ENCODE measurements at regions not wholly inside any gene's neighbourhood (a gene's known extent, or its start where the extent isn't known, plus 50 kb on each side); places are given as distances from the start of the nearest gene placed in this dataset.

GRCh38 chr11:116379185-116379828 lies 393.5 kb downstream of the BUD13 start:
- no peak for DNase-seq (ENCODE audit: low read depth)
- H3K4me3 ChIP-seq (ENCODE audit: low read length), result no peak overlapping the region
- TF ChIP-seq, protein P1, sequence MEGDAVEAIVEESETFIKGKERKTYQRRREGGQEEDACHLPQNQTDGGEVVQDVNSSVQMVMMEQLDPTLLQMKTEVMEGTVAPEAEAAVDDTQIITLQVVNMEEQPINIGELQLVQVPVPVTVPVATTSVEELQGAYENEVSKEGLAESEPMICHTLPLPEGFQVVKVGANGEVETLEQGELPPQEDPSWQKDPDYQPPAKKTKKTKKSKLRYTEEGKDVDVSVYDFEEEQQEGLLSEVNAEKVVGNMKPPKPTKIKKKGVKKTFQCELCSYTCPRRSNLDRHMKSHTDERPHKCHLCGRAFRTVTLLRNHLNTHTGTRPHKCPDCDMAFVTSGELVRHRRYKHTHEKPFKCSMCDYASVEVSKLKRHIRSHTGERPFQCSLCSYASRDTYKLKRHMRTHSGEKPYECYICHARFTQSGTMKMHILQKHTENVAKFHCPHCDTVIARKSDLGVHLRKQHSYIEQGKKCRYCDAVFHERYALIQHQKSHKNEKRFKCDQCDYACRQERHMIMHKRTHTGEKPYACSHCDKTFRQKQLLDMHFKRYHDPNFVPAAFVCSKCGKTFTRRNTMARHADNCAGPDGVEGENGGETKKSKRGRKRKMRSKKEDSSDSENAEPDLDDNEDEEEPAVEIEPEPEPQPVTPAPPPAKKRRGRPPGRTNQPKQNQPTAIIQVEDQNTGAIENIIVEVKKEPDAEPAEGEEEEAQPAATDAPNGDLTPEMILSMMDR (conservative IDR thresholded peaks at IDR 0.05; ENCODE audit: low read depth, low read length), result no peak

GRCh38 chr11:116376547-116376946 lies 396.2 kb downstream of the BUD13 start:
- TF ChIP-seq, protein P1 (conservative IDR thresholded peaks at IDR 0.05; ENCODE audit: low read depth, low read length), result no peak
- DNase-seq (ENCODE audit: low read depth), result no peak
- no peak overlapping the region for H3K4me3 ChIP-seq (ENCODE audit: low read length)

DNA sequence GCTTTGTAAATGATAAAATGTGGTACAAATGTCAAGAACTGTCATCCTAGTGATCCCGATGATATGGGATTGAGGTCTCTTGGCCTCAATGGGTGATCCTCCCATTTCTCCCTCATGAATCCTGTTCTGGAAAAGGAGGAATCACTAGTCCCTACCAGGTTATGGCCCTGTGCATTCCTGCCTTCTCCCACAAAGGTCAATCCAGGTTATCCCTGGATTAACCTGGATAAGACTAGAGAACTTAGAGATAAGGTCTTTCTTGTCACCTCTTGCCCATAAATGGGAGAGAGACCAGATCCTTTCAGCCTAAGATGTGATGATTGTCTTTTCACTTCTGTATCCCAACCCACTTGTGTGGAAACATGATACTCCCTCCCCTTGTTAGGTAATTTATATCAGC lies 396.7 kb downstream of the BUD13 start:
- H3K4me3 ChIP-seq (ENCODE audit: low read length), result no peak overlapping the region
- no peak for DNase-seq (ENCODE audit: low read depth)
- TF ChIP-seq, protein P1 (conservative IDR thresholded peaks at IDR 0.05; ENCODE audit: low read depth, low read length), result no peak

- no peak for DNase-seq (ENCODE audit: low read depth)
- no peak overlapping the region for H3K4me3 ChIP-seq (ENCODE audit: low read length)
- TF ChIP-seq, protein P1 (conservative IDR thresholded peaks at IDR 0.05; ENCODE audit: low read depth, low read length), result no peak
Measured at GRCh38 chr11:116375221-116375620, 397.6 kb downstream of the BUD13 start.

GRCh38 chr11:116374085-116374484 lies 398.7 kb downstream of the BUD13 start:
- DNase-seq (ENCODE audit: low read depth), result no peak
- TF ChIP-seq, protein P1 (conservative IDR thresholded peaks at IDR 0.05; ENCODE audit: low read depth, low read length), result no peak
- no peak overlapping the region for H3K4me3 ChIP-seq (ENCODE audit: low read length)

DNA sequence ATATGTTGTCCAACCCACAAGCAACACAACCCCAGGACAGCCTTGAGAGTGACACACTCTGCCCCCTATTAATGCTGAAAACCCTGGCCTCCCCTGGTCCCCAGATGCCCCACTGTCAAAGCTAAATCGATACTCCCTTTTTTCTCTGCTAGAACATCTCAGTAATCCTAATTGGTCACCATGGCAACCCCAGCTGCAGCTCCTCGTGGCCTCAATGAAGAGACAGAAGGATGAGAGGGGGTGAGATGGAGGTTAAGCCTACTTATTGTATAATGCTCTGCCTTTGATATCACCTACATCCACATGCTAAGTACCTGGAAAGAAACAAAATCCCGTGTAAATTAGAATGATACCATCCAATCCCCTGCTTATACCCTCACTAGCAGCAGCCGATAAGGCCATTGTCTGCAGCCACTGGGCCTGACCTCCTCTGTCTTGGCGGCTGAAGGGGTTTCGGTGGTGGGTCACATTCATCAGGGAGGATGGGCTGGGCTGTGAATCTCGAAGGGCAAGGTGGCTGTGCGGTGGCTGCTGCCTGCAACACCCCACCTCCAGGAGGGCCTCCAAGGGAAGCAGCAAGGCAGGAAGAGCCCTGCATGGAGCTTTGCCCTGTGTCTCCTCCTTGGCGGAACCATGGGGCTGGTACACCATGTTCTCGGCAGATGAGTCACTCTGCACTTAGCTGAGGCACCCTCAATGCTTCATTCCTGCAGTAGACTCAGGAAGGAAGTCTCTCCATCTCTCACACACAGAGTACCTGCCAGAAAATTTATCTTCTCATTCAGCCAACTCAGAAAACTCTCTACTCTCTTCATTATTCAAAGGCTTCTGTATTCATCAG lies 399.5 kb downstream of the BUD13 start:
- no peak overlapping the region for H3K4me3 ChIP-seq (ENCODE audit: low read length)
- TF ChIP-seq, protein P1 (conservative IDR thresholded peaks at IDR 0.05; ENCODE audit: low read depth, low read length), result no peak
- no peak for DNase-seq (ENCODE audit: low read depth)

- TF ChIP-seq, protein P1 (conservative IDR thresholded peaks at IDR 0.05; ENCODE audit: low read depth, low read length), result no peak
- DNase-seq (ENCODE audit: low read depth), result no peak
- H3K4me3 ChIP-seq (ENCODE audit: low read length), result no peak overlapping the region
Measured at GRCh38 chr11:116371146-116371545, 401.6 kb downstream of the BUD13 start.

Data from retinal pigment epithelial cell (primary cell).